ENCODE measurements at regions not wholly inside any gene's neighbourhood (a gene's known extent, or its start where the extent isn't known, plus 50 kb on each side); places are given as distances from the start of the nearest gene placed in this dataset.

- no peak for TF ChIP-seq CTCF (IDR thresholded peaks at IDR 0.05; ENCODE audit: insufficient read depth, low read length, missing control alignments)
- POLR2A ChIA-PET: no interaction called here
These were observed 77.5 kb upstream of the CNTNAP4 start for GRCh38 chr16:76199681-76200220.

GRCh38 chr16:76201385-76201784 is 75.8 kb upstream of the CNTNAP4 start:
- no peak for TF ChIP-seq CTCF (IDR thresholded peaks at IDR 0.05; ENCODE audit: insufficient read depth, low read length, missing control alignments)
- no peak overlapping the region for H3K4me3 ChIP-seq (ENCODE audit: low read depth, low read length)
- CTCF ChIA-PET: no interaction called here
- DNase-seq (ENCODE audit: low read depth, low spot score): no peak
- POLR2A ChIA-PET: no interaction called here

More at GRCh38 chr16:76199681-76200220, 77.5 kb upstream of the CNTNAP4 start:
- no peak for DNase-seq (ENCODE audit: low read depth, low spot score)
- no peak overlapping the region for H3K4me3 ChIP-seq (ENCODE audit: low read depth, low read length)
- CTCF ChIA-PET: no interaction called here

GRCh38 chr16:76204249-76204648 is 73.0 kb upstream of the CNTNAP4 start:
- no peak overlapping the region for H3K4me3 ChIP-seq (ENCODE audit: low read depth, low read length)
- TF ChIP-seq CTCF (IDR thresholded peaks at IDR 0.05; ENCODE audit: insufficient read depth, low read length, missing control alignments): no peak
- DNase-seq (ENCODE audit: low read depth, low spot score): no peak
- POLR2A ChIA-PET: no interaction called here
- CTCF ChIA-PET: no interaction called here

GRCh38 chr16:76207270-76207669 is 69.9 kb upstream of the CNTNAP4 start:
- ChIA-PET CTCF (no interaction called here), POLR2A (no interaction called here)
- DNase-seq (ENCODE audit: low read depth, low spot score): no peak
- no peak overlapping the region for H3K4me3 ChIP-seq (ENCODE audit: low read depth, low read length)
- no peak for TF ChIP-seq CTCF (IDR thresholded peaks at IDR 0.05; ENCODE audit: insufficient read depth, low read length, missing control alignments)

- ChIA-PET POLR2A (no interaction called here), CTCF (no interaction called here)
- no peak for TF ChIP-seq CTCF (IDR thresholded peaks at IDR 0.05; ENCODE audit: insufficient read depth, low read length, missing control alignments)
- no peak overlapping the region for H3K4me3 ChIP-seq (ENCODE audit: low read depth, low read length)
- DNase-seq (ENCODE audit: low read depth, low spot score): no peak
These were observed 67.0 kb upstream of the CNTNAP4 start for GRCh38 chr16:76210157-76210556.

- no peak for DNase-seq (ENCODE audit: low read depth, low spot score)
- ChIA-PET POLR2A (no interaction called here), CTCF (no interaction called here)
- no peak for TF ChIP-seq CTCF (IDR thresholded peaks at IDR 0.05; ENCODE audit: insufficient read depth, low read length, missing control alignments)
- no peak overlapping the region for H3K4me3 ChIP-seq (ENCODE audit: low read depth, low read length)
These were observed 63.3 kb upstream of the CNTNAP4 start for GRCh38 chr16:76213860-76214259.

Data from AG04449 (cell line).